Fibroblast of lung (primary cell): ENCODE measurements at regions not wholly inside any gene's neighbourhood (a gene's known extent, or its start where the extent isn't known, plus 50 kb on each side); places are given as distances from the start of the nearest gene placed in this dataset.

Experiments used
- CTCF ChIP-seq, 2 donors: IDR thresholded peaks in 1 of 2; conservative IDR thresholded peaks in 1 of 2; 1 replicate in 1 of 2; 2 replicates in 1 of 2; pipeline ENCODE4 v1.5.1; 2011 to 2012; ENCODE audit warnings: low read length in 2 of 2, control low read depth in 1 of 2, inconsistent platforms in 1 of 2, low read depth in 1 of 2, mild to moderate bottlenecking in 1 of 2
- EZH2 ChIP-seq: IDR thresholded peaks from 2 replicates; pipeline ENCODE4 v1.5.1; 2012; ENCODE audit warnings: low read length, control low read depth, mild to moderate bottlenecking; ENCODE audit errors: missing control alignments

- TF ChIP-seq CTCF (conservative IDR thresholded peaks at IDR 0.05 in 1 of 2, IDR thresholded peaks at IDR 0.05 in 1 of 2; ENCODE audit: low read depth in 1 of 2, low read length in 2 of 2) (no peak), EZH2 (no peak)
Measured at GRCh38 chr7:12963435-12963834, 276.0 kb downstream of the ARL4A start.
